Thoracic aorta (tissue), 2 donors: ENCODE measurements at regions not wholly inside any gene's neighbourhood (a gene's known extent, or its start where the extent isn't known, plus 50 kb on each side); places are given as distances from the start of the nearest gene placed in this dataset.
"Not testable (repeated sequence)": the region's sequence is repeated elsewhere in the genome, so short reads cannot be mapped to it uniquely, and the experiment has no call there.

Source experiments
- ATAC-seq: fragments of 150-250 bp; one replicate; pipeline ENCODE4 v1.8.0; 2017; ENCODE audit warnings: low read depth; ENCODE audit not compliant: insufficient number of reproducible peaks, low FRiP score
- DNase-seq: peaks from one replicate; pipeline ENCODE4 v3.0.0-alpha.2; 2020; ENCODE audit warnings: low spot score
- H3K27ac ChIP-seq, 2 donors: fragments of 200-600 bp; sonication (generic); 1 replicate in 1 of 2; 2 replicates in 1 of 2; pipeline ENCODE4 v1.5.1; 2016; ENCODE audit warnings: mild to moderate bottlenecking in 2 of 2, moderate library complexity in 2 of 2
- H3K27me3 ChIP-seq: fragments of 200-600 bp; sonication (generic); replicated peaks from 2 replicates; pipeline ENCODE4 v1.6.0; 2016; ENCODE audit warnings: mild to moderate bottlenecking; ENCODE audit not compliant: insufficient read depth
- H3K36me3 ChIP-seq: fragments of 200-600 bp; sonication (generic); one replicate; pipeline ENCODE4 v1.5.1; 2016
- H3K4me1 ChIP-seq, 2 donors: fragments of 200-600 bp; sonication (generic); 1 replicate in 1 of 2; 2 replicates in 1 of 2; pipeline versions ENCODE4 v1.5.1 to v1.6.0; 2016; ENCODE audit warnings: low read depth in 2 of 2, mild to moderate bottlenecking in 1 of 2; ENCODE audit not compliant: control insufficient read depth in 1 of 2
- H3K4me3 ChIP-seq: fragments of 200-600 bp; sonication (generic); 2 replicates; pipeline ENCODE4 v1.5.1; 2016; ENCODE audit warnings: mild to moderate bottlenecking
- H3K9me3 ChIP-seq: fragments of 200-600 bp; sonication (generic); 2 replicates; pipeline ENCODE4 v1.5.1; 2016
- TF ChIP-seq, protein P1 (sequence below): fragments of 200-600 bp; sonication (generic); IDR thresholded peaks from one replicate; pipeline ENCODE4 v1.5.1; 2019; ENCODE audit warnings: antibody characterized with exemption

- ATAC-seq (no peak), DNase-seq (no peak)
- H3K27me3 ChIP-seq, result no peaks in the 10 kb centered on the region
- H3K4me1 ChIP-seq, result peaks cover 0 to 4% of the 10 kb centered on the region in 2 donors
- no peak overlapping the region for H3K27ac ChIP-seq
- no peak overlapping the region for H3K4me3 ChIP-seq
- no peaks in the 10 kb centered on the region for H3K9me3 ChIP-seq
- TF ChIP-seq, protein P1, sequence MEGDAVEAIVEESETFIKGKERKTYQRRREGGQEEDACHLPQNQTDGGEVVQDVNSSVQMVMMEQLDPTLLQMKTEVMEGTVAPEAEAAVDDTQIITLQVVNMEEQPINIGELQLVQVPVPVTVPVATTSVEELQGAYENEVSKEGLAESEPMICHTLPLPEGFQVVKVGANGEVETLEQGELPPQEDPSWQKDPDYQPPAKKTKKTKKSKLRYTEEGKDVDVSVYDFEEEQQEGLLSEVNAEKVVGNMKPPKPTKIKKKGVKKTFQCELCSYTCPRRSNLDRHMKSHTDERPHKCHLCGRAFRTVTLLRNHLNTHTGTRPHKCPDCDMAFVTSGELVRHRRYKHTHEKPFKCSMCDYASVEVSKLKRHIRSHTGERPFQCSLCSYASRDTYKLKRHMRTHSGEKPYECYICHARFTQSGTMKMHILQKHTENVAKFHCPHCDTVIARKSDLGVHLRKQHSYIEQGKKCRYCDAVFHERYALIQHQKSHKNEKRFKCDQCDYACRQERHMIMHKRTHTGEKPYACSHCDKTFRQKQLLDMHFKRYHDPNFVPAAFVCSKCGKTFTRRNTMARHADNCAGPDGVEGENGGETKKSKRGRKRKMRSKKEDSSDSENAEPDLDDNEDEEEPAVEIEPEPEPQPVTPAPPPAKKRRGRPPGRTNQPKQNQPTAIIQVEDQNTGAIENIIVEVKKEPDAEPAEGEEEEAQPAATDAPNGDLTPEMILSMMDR, result no peak
- no peaks in the 10 kb centered on the region for H3K36me3 ChIP-seq
Measured at GRCh38 chr18:11362856-11363255, 213.5 kb upstream of the PIEZO2 start.

- not testable (repeated sequence) for H3K9me3 ChIP-seq, H3K36me3 ChIP-seq, H3K4me1 ChIP-seq, H3K27me3 ChIP-seq, H3K4me3 ChIP-seq, H3K27ac ChIP-seq, ATAC-seq, DNase-seq
Measured at GRCh38 chr18:11361862-11362261, 212.5 kb upstream of the PIEZO2 start.

GRCh38 chr18:11357678-11358077 is 208.3 kb upstream of the PIEZO2 start:
- no peak overlapping the region for H3K4me3 ChIP-seq
- no peak for DNase-seq
- no peaks in the 10 kb centered on the region for H3K4me1 ChIP-seq
- ATAC-seq, result no peak
- no peaks in the 10 kb centered on the region for H3K9me3 ChIP-seq
- no peaks in the 10 kb centered on the region for H3K27me3 ChIP-seq
- TF ChIP-seq, protein P1, result no peak
- no peaks in the 10 kb centered on the region for H3K36me3 ChIP-seq
- H3K27ac ChIP-seq, result no peak overlapping the region

DNA sequence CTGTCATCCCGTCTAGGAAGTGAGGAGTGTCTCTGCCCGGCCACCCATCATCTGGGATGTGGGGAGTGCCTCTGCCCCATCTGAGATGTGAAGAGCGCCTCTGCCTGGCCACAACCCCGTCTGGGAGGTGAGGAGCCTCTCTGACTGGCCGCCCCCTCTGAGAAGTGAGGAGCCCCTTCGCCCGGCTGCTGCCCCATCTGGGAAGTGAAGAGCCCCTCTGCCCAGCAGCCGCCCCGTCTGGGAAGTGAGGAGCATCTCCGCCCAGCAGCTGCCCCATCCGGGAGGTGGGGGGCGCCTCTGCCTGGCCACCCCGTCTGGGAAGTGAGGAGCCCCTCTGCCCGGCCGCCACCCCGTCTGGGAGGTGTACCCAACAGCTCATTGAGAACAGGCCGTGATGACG is 195.2 kb upstream of the PIEZO2 start:
- not testable (repeated sequence) for H3K27me3 ChIP-seq, H3K4me1 ChIP-seq, H3K36me3 ChIP-seq, ATAC-seq, DNase-seq, H3K27ac ChIP-seq, H3K4me3 ChIP-seq
- H3K9me3 ChIP-seq, result peaks cover 16% of the 10 kb centered on the region

- Histone ChIP-seq H3K4me3 (no peak overlapping the region), H3K4me1 (no peaks in the 10 kb centered on the region), H3K9me3 (peaks cover 11% of the 10 kb centered on the region), H3K36me3 (no peaks in the 10 kb centered on the region), H3K27ac (no peak overlapping the region), H3K27me3 (no peaks in the 10 kb centered on the region)
- TF ChIP-seq, protein P1, result no peak
- DNase-seq, result no peak
- no peak for ATAC-seq
Measured at GRCh38 chr18:11343096-11343495, 193.7 kb upstream of the PIEZO2 start.

GRCh38 chr18:11342115-11342514 is 192.7 kb upstream of the PIEZO2 start:
- H3K36me3 ChIP-seq, ATAC-seq, H3K9me3 ChIP-seq, H3K27me3 ChIP-seq, DNase-seq, H3K27ac ChIP-seq, H3K4me3 ChIP-seq, H3K4me1 ChIP-seq: not testable (repeated sequence)

GRCh38 chr18:11339188-11339775 is 189.9 kb upstream of the PIEZO2 start:
- no peaks in the 10 kb centered on the region for H3K36me3 ChIP-seq
- no peak for ATAC-seq
- H3K4me3 ChIP-seq, result no peak overlapping the region
- TF ChIP-seq, protein P1, result no peak
- DNase-seq, result no peak
- H3K27ac ChIP-seq, result no peak overlapping the region
- H3K9me3 ChIP-seq, result peaks cover 5% of the 10 kb centered on the region
- no peaks in the 10 kb centered on the region for H3K4me1 ChIP-seq
- H3K27me3 ChIP-seq, result no peaks in the 10 kb centered on the region
